Loucy (cell line): ENCODE measurements at regions not wholly inside any gene's neighbourhood (a gene's known extent, or its start where the extent isn't known, plus 50 kb on each side); places are given as distances from the start of the nearest gene placed in this dataset.

Experiments
- EZH2phosphoT487 ChIP-seq: fragments of 200-600 bp; IDR thresholded peaks from 2 replicates; pipeline ENCODE4 v1.6.1; 2018; ENCODE audit warnings: antibody characterized with exemption, mild to moderate bottlenecking, moderate library complexity, borderline replicate concordance
- TF ChIP-seq, protein P1 (sequence below): fragments of 200-600 bp; sonication (generic); conservative IDR thresholded peaks from 2 replicates; pipeline ENCODE4 v1.5.1; 2014; ENCODE audit warnings: mild to moderate bottlenecking, antibody characterized with exemption, low read length

- TF ChIP-seq, protein P1, sequence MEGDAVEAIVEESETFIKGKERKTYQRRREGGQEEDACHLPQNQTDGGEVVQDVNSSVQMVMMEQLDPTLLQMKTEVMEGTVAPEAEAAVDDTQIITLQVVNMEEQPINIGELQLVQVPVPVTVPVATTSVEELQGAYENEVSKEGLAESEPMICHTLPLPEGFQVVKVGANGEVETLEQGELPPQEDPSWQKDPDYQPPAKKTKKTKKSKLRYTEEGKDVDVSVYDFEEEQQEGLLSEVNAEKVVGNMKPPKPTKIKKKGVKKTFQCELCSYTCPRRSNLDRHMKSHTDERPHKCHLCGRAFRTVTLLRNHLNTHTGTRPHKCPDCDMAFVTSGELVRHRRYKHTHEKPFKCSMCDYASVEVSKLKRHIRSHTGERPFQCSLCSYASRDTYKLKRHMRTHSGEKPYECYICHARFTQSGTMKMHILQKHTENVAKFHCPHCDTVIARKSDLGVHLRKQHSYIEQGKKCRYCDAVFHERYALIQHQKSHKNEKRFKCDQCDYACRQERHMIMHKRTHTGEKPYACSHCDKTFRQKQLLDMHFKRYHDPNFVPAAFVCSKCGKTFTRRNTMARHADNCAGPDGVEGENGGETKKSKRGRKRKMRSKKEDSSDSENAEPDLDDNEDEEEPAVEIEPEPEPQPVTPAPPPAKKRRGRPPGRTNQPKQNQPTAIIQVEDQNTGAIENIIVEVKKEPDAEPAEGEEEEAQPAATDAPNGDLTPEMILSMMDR = no peak
- TF ChIP-seq EZH2phosphoT487 = no peak
These were observed 206.2 kb upstream of the C16orf82 start for GRCh38 chr16:26860506-26860905.
